KMS-11 (cell line): ENCODE measurements at regions not wholly inside any gene's neighbourhood (a gene's known extent, or its start where the extent isn't known, plus 50 kb on each side); places are given as distances from the start of the nearest gene placed in this dataset.

Experiments used
- H2AFZ ChIP-seq: fragments of 200-600 bp; sonication (generic); 2 replicates; pipeline ENCODE4 v1.6.1; 2016; ENCODE audit warnings: antibody characterized with exemption, mixed run types, low read depth
- H3K27ac ChIP-seq: fragments of 200-600 bp; sonication (generic); 2 replicates; pipeline ENCODE4 v1.6.1; 2016; ENCODE audit warnings: mild to moderate bottlenecking, mixed run types
- H3K27me3 ChIP-seq: fragments of 200-600 bp; sonication (generic); 2 replicates; pipeline ENCODE4 v1.6.1; 2017; ENCODE audit warnings: mild to moderate bottlenecking, low read depth, mixed run types, moderate library complexity; ENCODE audit not compliant: insufficient read depth
- H3K36me3 ChIP-seq: fragments of 200-600 bp; sonication (generic); 2 replicates; pipeline ENCODE4 v1.6.1; 2017; ENCODE audit warnings: mild to moderate bottlenecking, mixed run types; ENCODE audit not compliant: insufficient read depth
- H3K4me1 ChIP-seq: fragments of 200-600 bp; sonication (generic); 2 replicates; pipeline ENCODE4 v1.6.1; 2016; ENCODE audit warnings: mild to moderate bottlenecking, low read depth, mixed run types; ENCODE audit not compliant: poor library complexity, severe bottlenecking
- H3K4me2 ChIP-seq: fragments of 200-600 bp; sonication (generic); 2 replicates; pipeline ENCODE4 v1.7.0; 2016; ENCODE audit warnings: mild to moderate bottlenecking, mixed run types
- H3K4me3 ChIP-seq: fragments of 200-600 bp; sonication (generic); IDR thresholded peaks from 2 replicates; pipeline ENCODE4 v1.6.1; 2017; ENCODE audit warnings: low read depth, low read length, mixed read lengths; ENCODE audit not compliant: insufficient read depth
- H3K79me2 ChIP-seq: fragments of 200-600 bp; sonication (generic); 2 replicates; pipeline ENCODE4 v1.6.1; 2016; ENCODE audit warnings: low read depth, mixed run types; ENCODE audit not compliant: insufficient read depth
- H3K9ac ChIP-seq: fragments of 200-600 bp; sonication (generic); 2 replicates; pipeline ENCODE4 v1.6.1; 2016; ENCODE audit warnings: mild to moderate bottlenecking, mixed run types
- H4K20me1 ChIP-seq: fragments of 200-600 bp; sonication (generic); 2 replicates; pipeline ENCODE4 v1.6.1; 2016; ENCODE audit warnings: mild to moderate bottlenecking, mixed run types; ENCODE audit not compliant: insufficient read depth
- CTCF ChIP-seq: fragments of 200-600 bp; sonication (generic); conservative IDR thresholded peaks from 2 replicates; pipeline ENCODE4 v1.6.1; 2017; ENCODE audit warnings: low read depth, mild to moderate bottlenecking, antibody characterized with exemption, low read length, moderate library complexity, mixed read lengths

- H3K9ac ChIP-seq, result no peak overlapping the region
- no peak overlapping the region for H2AFZ ChIP-seq
- H4K20me1 ChIP-seq, result no peaks in the 10 kb centered on the region
- TF ChIP-seq CTCF, result no peak
- no peaks in the 10 kb centered on the region for H3K79me2 ChIP-seq
- no peaks in the 10 kb centered on the region for H3K36me3 ChIP-seq
- H3K4me3 ChIP-seq, result no peak overlapping the region
- no peaks in the 10 kb centered on the region for H3K27me3 ChIP-seq
- peaks cover 43% of the 10 kb centered on the region for H3K4me1 ChIP-seq
- no peak overlapping the region for H3K27ac ChIP-seq
- peak overlapping the region; percentile 12; the same call in 1 of the 2 replicates for H3K4me2 ChIP-seq
Measured at GRCh38 chr5:115372146-115372545, 75.7 kb upstream of the CCDC112 start.

DNA sequence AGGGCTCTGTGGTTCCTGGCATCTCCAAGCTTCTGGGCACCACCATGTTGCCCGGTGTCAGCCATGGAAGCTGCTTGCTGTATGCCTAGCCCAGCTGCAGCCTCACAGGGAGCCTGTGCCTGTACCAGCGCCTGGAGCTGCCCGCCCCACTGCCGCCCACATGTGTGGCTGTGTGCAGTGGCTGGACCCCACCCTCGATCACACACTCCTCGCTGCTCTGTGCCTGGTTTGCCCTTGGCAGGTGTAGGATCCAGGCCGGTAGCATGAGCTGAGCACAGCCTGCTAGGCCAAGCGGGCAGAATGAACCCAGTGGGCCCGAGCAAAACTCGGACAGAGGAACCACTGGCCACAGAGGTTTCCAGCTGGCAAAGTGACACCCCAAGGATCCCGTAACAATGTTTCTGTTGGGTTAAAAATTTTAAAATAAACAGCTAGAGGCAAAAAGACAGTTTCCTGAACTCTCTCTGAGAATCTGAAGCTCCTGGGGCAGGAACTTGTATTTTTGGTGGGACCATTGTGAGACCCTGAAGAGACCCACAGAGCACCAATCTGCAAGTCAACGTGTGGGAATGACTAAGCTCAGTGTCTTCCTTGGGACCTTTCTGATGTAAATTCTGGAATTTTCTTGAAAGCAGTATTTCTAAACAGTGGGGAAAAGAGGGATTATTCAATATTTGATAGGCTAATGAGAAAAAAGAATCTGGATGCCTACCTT lies 73.1 kb upstream of the CCDC112 start:
- no peaks in the 10 kb centered on the region for H3K79me2 ChIP-seq
- no peak for TF ChIP-seq CTCF
- H3K27ac ChIP-seq, result no peak overlapping the region
- no peak overlapping the region for H3K4me2 ChIP-seq
- H3K36me3 ChIP-seq, result no peaks in the 10 kb centered on the region
- H3K27me3 ChIP-seq, result no peaks in the 10 kb centered on the region
- no peak overlapping the region for H2AFZ ChIP-seq
- H4K20me1 ChIP-seq, result no peaks in the 10 kb centered on the region
- no peak overlapping the region for H3K9ac ChIP-seq
- peaks cover 19% of the 10 kb centered on the region for H3K4me1 ChIP-seq
- H3K4me3 ChIP-seq, result no peak overlapping the region

GRCh38 chr5:115366223-115366622 lies 69.8 kb upstream of the CCDC112 start:
- no peak overlapping the region for H3K4me3 ChIP-seq
- H2AFZ ChIP-seq, result no peak overlapping the region
- H3K4me1 ChIP-seq, result no peaks in the 10 kb centered on the region
- H3K27ac ChIP-seq, result no peak overlapping the region
- no peaks in the 10 kb centered on the region for H4K20me1 ChIP-seq
- H3K36me3 ChIP-seq, result no peaks in the 10 kb centered on the region
- H3K27me3 ChIP-seq, result no peaks in the 10 kb centered on the region
- H3K9ac ChIP-seq, result no peak overlapping the region
- no peak overlapping the region for H3K4me2 ChIP-seq
- TF ChIP-seq CTCF, result no peak
- H3K79me2 ChIP-seq, result no peaks in the 10 kb centered on the region

DNA sequence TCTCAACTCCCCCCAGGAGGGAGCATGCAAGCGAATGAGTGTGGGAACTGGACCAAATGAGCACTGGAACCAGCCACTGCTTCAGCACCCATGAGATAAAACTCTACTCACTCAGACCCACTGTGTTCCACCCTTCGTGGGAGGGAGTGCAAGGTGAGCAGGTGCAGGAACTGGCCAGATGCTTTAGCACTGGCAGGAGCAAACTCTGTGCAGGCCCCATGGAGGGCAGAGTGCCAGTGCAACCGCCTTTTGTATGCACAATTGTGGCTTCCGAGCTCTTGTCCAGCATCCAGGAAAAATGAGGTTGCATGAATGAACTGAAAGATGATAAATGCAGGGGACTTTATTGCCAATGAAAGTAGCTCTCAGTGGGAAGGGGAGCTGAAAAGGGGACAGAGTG lies 67.4 kb upstream of the CCDC112 start:
- Histone ChIP-seq H3K27ac (no peak overlapping the region), H2AFZ (no peak overlapping the region)

More for the DNA sequence above, 67.4 kb upstream of the CCDC112 start:
- no peaks in the 10 kb centered on the region for H3K79me2 ChIP-seq
- H3K4me1 ChIP-seq, result no peaks in the 10 kb centered on the region
- H3K36me3 ChIP-seq, result no peaks in the 10 kb centered on the region
- H4K20me1 ChIP-seq, result no peaks in the 10 kb centered on the region
- H3K4me2 ChIP-seq, result no peak overlapping the region
- H3K9ac ChIP-seq, result no peak overlapping the region
- H3K4me3 ChIP-seq, result no peak overlapping the region
- no peaks in the 10 kb centered on the region for H3K27me3 ChIP-seq
- TF ChIP-seq CTCF, result no peak
